HepG2 (cell line): ENCODE measurements at regions not wholly inside any gene's neighbourhood (a gene's known extent, or its start where the extent isn't known, plus 50 kb on each side); places are given as distances from the start of the nearest gene placed in this dataset.

Source experiments
- TCF12 ChIP-seq, 2 experiments: fragments of 450-650 bp in 1 of 2; sonication (generic) in 1 of 2; formaldehyde crosslinking in 1 of 2; IDR thresholded peaks; 2 replicates each; pipeline versions ENCODE4 v1.6.1 to v1.8.0; 2017 to 2022; ENCODE audit warnings: antibody characterized with exemption in 1 of 2, mild to moderate bottlenecking in 1 of 2, missing genetic modification reagents in 1 of 2, moderate library complexity in 1 of 2
- ZNF12 ChIP-seq: sonication (generic); formaldehyde crosslinking; IDR thresholded peaks from 2 replicates; pipeline ENCODE4 v1.5.0; 2020; ENCODE audit warnings: missing genetic modification reagents
- ZNF629 ChIP-seq: sonication (generic); formaldehyde crosslinking; conservative IDR thresholded peaks from 2 replicates; pipeline ENCODE4 v1.5.0; 2020; ENCODE audit warnings: missing genetic modification reagents
- TF ChIP-seq, protein P1 (sequence below), 2 experiments: sonication (generic) in 1 of 2; formaldehyde crosslinking in 1 of 2; IDR thresholded peaks; 2 replicates each; pipeline versions ENCODE4 v1.5.1 to v1.6.1; 2011 to 2020; ENCODE audit warnings: borderline replicate concordance in 1 of 2, low read depth in 1 of 2, low read length in 1 of 2, mild to moderate bottlenecking in 1 of 2, missing genetic modification reagents in 1 of 2, moderate library complexity in 1 of 2
- TF ChIP-seq, protein P2 (sequence below): sonication (generic); formaldehyde crosslinking; IDR thresholded peaks from 2 replicates; pipeline ENCODE4 v1.5.0; 2020; ENCODE audit warnings: mild to moderate bottlenecking, missing genetic modification reagents, moderate library complexity

DNA sequence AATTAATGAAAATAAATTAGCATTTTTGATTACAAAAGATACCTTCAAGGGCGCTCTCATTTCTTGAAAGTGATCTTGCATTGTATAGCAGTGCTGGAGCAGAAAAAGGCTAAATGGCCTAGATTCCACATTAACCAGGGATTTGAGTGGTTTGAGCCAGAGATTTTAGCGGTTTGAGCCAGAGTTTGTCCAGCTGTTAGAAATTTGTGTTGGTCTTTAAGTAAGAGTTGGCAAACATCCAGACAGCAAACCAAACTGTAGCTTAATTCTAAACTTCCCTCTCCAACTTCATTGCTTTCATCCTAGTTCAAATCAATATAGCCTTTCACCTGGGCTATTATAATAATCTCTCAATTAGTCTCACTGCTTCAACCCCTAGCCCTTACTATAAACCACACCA, 351.7 kb downstream of the IGSF11 start:
- TF ChIP-seq ZNF12 (CRISPR knock-in tag) (no peak), TCF12 (IDR thresholded peaks at IDR 0.05) (no peak), TCF12 (CRISPR knock-in tag; IDR thresholded peaks at IDR 0.05) (no peak), ZNF629 (no peak)
- TF ChIP-seq, protein P1, sequence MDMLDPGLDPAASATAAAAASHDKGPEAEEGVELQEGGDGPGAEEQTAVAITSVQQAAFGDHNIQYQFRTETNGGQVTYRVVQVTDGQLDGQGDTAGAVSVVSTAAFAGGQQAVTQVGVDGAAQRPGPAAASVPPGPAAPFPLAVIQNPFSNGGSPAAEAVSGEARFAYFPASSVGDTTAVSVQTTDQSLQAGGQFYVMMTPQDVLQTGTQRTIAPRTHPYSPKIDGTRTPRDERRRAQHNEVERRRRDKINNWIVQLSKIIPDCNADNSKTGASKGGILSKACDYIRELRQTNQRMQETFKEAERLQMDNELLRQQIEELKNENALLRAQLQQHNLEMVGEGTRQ (IDR thresholded peaks at IDR 0.05; ENCODE audit: low read depth, low read length): no peak
- TF ChIP-seq, protein P1 (CRISPR knock-in tag; IDR thresholded peaks at IDR 0.05; ENCODE audit: borderline replicate concordance): no peak
- TF ChIP-seq, protein P2, sequence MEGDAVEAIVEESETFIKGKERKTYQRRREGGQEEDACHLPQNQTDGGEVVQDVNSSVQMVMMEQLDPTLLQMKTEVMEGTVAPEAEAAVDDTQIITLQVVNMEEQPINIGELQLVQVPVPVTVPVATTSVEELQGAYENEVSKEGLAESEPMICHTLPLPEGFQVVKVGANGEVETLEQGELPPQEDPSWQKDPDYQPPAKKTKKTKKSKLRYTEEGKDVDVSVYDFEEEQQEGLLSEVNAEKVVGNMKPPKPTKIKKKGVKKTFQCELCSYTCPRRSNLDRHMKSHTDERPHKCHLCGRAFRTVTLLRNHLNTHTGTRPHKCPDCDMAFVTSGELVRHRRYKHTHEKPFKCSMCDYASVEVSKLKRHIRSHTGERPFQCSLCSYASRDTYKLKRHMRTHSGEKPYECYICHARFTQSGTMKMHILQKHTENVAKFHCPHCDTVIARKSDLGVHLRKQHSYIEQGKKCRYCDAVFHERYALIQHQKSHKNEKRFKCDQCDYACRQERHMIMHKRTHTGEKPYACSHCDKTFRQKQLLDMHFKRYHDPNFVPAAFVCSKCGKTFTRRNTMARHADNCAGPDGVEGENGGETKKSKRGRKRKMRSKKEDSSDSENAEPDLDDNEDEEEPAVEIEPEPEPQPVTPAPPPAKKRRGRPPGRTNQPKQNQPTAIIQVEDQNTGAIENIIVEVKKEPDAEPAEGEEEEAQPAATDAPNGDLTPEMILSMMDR (CRISPR knock-in tag): no peak
